ENCODE measurements at regions not wholly inside any gene's neighbourhood (a gene's known extent, or its start where the extent isn't known, plus 50 kb on each side); places are given as distances from the start of the nearest gene placed in this dataset.

GRCh38 chr5:120895660-120896059 lies 431.6 kb downstream of the PRR16 start:
- TF ChIP-seq CTCF (IDR thresholded peaks at IDR 0.05): no peak
- TF ChIP-seq POLR2A (IDR thresholded peaks at IDR 0.05): no peak

All from Peyer's patch (tissue), 4 donors.